DND-41 (cell line): ENCODE measurements at regions not wholly inside any gene's neighbourhood (a gene's known extent, or its start where the extent isn't known, plus 50 kb on each side); places are given as distances from the start of the nearest gene placed in this dataset.
"Not testable (repeated sequence)": the region's sequence is repeated elsewhere in the genome, so short reads cannot be mapped to it uniquely, and the experiment has no call there.

Source experiments
- ATAC-seq: fragments of 200-7000 bp; cut with Tn5 transposase; 3 replicates; pipeline ENCODE4 v1.9.1; 2021; ENCODE audit warnings: low read depth; ENCODE audit not compliant: insufficient read depth
- DNase-seq: peaks from one replicate; pipeline ENCODE4 v3.0.0-alpha.2; 2020
- H2AFZ ChIP-seq: 2 replicates; pipeline ENCODE4 v1.6.0; 2012; ENCODE audit warnings: low read depth, low read length
- H3K27ac ChIP-seq: 2 replicates; pipeline ENCODE4 v1.5.1; 2012; ENCODE audit warnings: low read length, inconsistent platforms
- H3K27me3 ChIP-seq: fragments of 200-600 bp; sonication (generic); 2 replicates; pipeline ENCODE4 v1.6.0; 2012; ENCODE audit warnings: low read length, mild to moderate bottlenecking, inconsistent platforms; ENCODE audit not compliant: insufficient read depth, poor library complexity
- H3K36me3 ChIP-seq: 2 replicates; pipeline ENCODE4 v1.5.1; 2012; ENCODE audit warnings: low read length, inconsistent platforms; ENCODE audit not compliant: insufficient read depth
- H3K4me1 ChIP-seq: 2 replicates; pipeline ENCODE4 v1.5.1; 2012; ENCODE audit warnings: mild to moderate bottlenecking, low read length; ENCODE audit not compliant: insufficient read depth
- H3K4me2 ChIP-seq: 2 replicates; pipeline ENCODE4 v1.6.0; 2012; ENCODE audit warnings: mild to moderate bottlenecking, moderate library complexity, low read length, inconsistent platforms; ENCODE audit not compliant: insufficient read depth
- H3K4me3 ChIP-seq, 2 experiments: fragments of 200-600 bp in 1 of 2; shearing (Covaris generic) in 1 of 2; 2 replicates each; pipeline ENCODE4 v1.5.1; 2012 to 2016; ENCODE audit warnings: inconsistent platforms in 2 of 2, low read length in 2 of 2, mild to moderate bottlenecking in 2 of 2, low read depth in 1 of 2, moderate library complexity in 1 of 2
- H3K79me2 ChIP-seq: 2 replicates; pipeline ENCODE4 v1.6.0; 2012; ENCODE audit warnings: low read length, inconsistent platforms; ENCODE audit not compliant: insufficient read depth
- H3K9ac ChIP-seq: 2 replicates; pipeline ENCODE4 v1.6.0; 2012; ENCODE audit warnings: low read depth, mild to moderate bottlenecking, inconsistent platforms, low read length, moderate library complexity
- H3K9me3 ChIP-seq: 2 replicates; pipeline ENCODE4 v1.5.1; 2012; ENCODE audit warnings: low read length, moderate library complexity, mild to moderate bottlenecking, inconsistent platforms; ENCODE audit not compliant: insufficient read depth, severe bottlenecking
- H4K20me1 ChIP-seq: 2 replicates; pipeline ENCODE4 v1.6.0; 2012; ENCODE audit warnings: low read length; ENCODE audit not compliant: insufficient read depth
- CTCF ChIP-seq: IDR thresholded peaks from 2 replicates; pipeline ENCODE4 v1.5.1; 2012; ENCODE audit warnings: borderline replicate concordance, low read length, moderate library complexity, mild to moderate bottlenecking; ENCODE audit not compliant: poor library complexity, severe bottlenecking; ENCODE audit errors: extremely low read depth
- EZH2 ChIP-seq: IDR thresholded peaks from 3 replicates; pipeline ENCODE4 v1.6.1; 2012; ENCODE audit warnings: borderline replicate concordance, low read depth, mild to moderate bottlenecking, moderate library complexity, low read length, inconsistent platforms; ENCODE audit not compliant: severe bottlenecking

DNA sequence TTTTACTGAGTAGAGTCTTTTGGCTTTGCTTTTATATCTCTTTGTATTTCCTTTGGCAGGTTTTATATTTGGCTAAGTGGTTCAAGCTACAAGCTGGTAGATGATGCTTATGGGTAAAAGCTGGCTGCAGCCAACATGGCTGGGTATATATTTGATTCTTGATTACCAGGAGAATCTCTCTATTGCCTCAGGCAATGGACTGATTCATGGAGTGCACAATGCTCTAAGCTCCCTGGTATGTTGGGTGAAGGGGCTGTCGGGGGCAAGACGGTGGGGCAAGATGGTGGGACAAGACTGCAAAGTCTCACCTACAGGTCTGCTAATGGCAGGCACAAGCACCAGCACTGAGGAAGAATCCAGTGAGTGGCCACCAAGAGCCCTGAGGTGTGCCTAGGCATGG is 366.6 kb downstream of the DMAC1 start:
- Histone ChIP-seq H3K27ac (no peak overlapping the region), H3K4me2 (no peak overlapping the region), H2AFZ (no peak overlapping the region), H4K20me1 (no peaks in the 10 kb centered on the region), H3K4me1 (no peaks in the 10 kb centered on the region), H3K79me2 (no peaks in the 10 kb centered on the region), H3K9me3 (peaks cover 14% of the 10 kb centered on the region), H3K4me3 (no peak overlapping the region), H3K36me3 (no peaks in the 10 kb centered on the region), H3K9ac (no peak overlapping the region), H3K27me3 (no peaks in the 10 kb centered on the region)
- DNase-seq, result no peak
- ATAC-seq, result no peak
- TF ChIP-seq CTCF, result no peak
- no peak for TF ChIP-seq EZH2

DNA sequence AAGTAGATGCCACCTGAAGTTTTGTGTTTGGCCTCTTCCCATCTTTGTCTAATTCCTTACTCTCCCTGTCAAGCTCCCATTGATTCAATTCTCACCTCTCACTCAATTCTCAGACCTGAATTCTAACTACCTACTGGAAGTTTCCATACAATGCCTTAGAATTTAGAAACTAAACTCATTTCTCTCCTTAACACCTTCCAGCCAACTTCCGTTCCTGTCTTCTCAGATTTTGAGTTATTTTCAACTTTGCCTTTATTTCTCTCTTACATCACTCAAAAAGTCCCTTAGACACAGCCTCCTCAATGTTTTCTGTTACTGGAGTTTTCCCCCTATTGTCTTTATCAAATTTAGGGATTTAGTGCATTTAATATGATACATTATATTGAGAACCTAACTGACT is 382.2 kb downstream of the DMAC1 start:
- not testable (repeated sequence) for H3K9ac ChIP-seq, H3K27me3 ChIP-seq, H3K9me3 ChIP-seq

DNA sequence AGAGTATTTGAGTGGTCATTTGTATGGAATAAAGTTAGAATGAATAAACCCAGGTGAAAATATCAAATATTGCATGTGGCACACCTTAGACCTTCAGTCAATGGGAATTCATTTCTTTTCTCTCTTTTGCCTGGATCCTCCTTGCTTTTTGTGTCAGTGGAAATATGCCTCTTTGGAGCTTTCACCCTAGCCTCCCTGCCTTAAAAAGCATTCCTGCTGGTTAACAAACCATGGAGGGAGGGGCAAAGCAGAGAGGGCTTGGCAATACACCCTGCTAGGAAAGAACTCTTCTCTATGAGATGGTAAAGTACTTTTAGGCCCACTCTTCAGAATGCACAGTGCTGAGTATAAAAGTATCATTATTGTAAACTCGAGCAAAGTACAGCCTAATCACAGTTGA is 383.7 kb downstream of the DMAC1 start:
- Histone ChIP-seq H3K4me1 (no peaks in the 10 kb centered on the region), H4K20me1 (no peaks in the 10 kb centered on the region), H3K27me3 (no peaks in the 10 kb centered on the region), H3K36me3 (no peaks in the 10 kb centered on the region), H3K27ac (no peak overlapping the region), H3K9me3 (no peaks in the 10 kb centered on the region), H3K4me3 (no peak overlapping the region), H3K79me2 (no peaks in the 10 kb centered on the region), H2AFZ (no peak overlapping the region), H3K4me2 (no peak overlapping the region), H3K9ac (no peak overlapping the region)
- no peak for DNase-seq
- TF ChIP-seq EZH2 (no peak), CTCF (no peak)
- ATAC-seq, result no peak

More for the DNA sequence above, 382.2 kb downstream of the DMAC1 start:
- H3K4me3 ChIP-seq, H3K36me3 ChIP-seq, H3K27ac ChIP-seq, DNase-seq, H4K20me1 ChIP-seq, H3K4me2 ChIP-seq, H3K79me2 ChIP-seq, ATAC-seq, H3K4me1 ChIP-seq, H2AFZ ChIP-seq: not testable (repeated sequence)

- DNase-seq (no peak), ATAC-seq (no peak)
- TF ChIP-seq CTCF (no peak), EZH2 (no peak)
- H3K4me1 ChIP-seq, result peaks cover 10% of the 10 kb centered on the region
- H3K79me2 ChIP-seq, result no peaks in the 10 kb centered on the region
- H2AFZ ChIP-seq, result no peak overlapping the region
- H3K4me2 ChIP-seq, result no peak overlapping the region
- no peaks in the 10 kb centered on the region for H4K20me1 ChIP-seq
- no peaks in the 10 kb centered on the region for H3K36me3 ChIP-seq
- no peak overlapping the region for H3K9ac ChIP-seq
- H3K9me3 ChIP-seq, result peaks cover 3% of the 10 kb centered on the region
- H3K27me3 ChIP-seq, result no peaks in the 10 kb centered on the region
- H3K27ac ChIP-seq, result no peak overlapping the region
- no peak overlapping the region for H3K4me3 ChIP-seq
These were observed 390.7 kb downstream of the DMAC1 start for GRCh38 chr9:7408845-7409244.
